ENCODE measurements at regions not wholly inside any gene's neighbourhood (a gene's known extent, or its start where the extent isn't known, plus 50 kb on each side); places are given as distances from the start of the nearest gene placed in this dataset.

GRCh38 chr5:9977070-9977469, 272.6 kb downstream of the ATPSCKMT start:
- Mint-ChIP-seq H3K4me3 (no peak overlapping the region), H3K4me1 (peaks cover 5% of the 10 kb centered on the region), H3K27ac (no peak overlapping the region), H3K27me3 (ENCODE audit: low read depth) (no peaks in the 10 kb centered on the region), H3K9me3 (no peaks in the 10 kb centered on the region), H3K36me3 (no peaks in the 10 kb centered on the region)
- TF ChIP-seq, protein P1, sequence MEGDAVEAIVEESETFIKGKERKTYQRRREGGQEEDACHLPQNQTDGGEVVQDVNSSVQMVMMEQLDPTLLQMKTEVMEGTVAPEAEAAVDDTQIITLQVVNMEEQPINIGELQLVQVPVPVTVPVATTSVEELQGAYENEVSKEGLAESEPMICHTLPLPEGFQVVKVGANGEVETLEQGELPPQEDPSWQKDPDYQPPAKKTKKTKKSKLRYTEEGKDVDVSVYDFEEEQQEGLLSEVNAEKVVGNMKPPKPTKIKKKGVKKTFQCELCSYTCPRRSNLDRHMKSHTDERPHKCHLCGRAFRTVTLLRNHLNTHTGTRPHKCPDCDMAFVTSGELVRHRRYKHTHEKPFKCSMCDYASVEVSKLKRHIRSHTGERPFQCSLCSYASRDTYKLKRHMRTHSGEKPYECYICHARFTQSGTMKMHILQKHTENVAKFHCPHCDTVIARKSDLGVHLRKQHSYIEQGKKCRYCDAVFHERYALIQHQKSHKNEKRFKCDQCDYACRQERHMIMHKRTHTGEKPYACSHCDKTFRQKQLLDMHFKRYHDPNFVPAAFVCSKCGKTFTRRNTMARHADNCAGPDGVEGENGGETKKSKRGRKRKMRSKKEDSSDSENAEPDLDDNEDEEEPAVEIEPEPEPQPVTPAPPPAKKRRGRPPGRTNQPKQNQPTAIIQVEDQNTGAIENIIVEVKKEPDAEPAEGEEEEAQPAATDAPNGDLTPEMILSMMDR (IDR thresholded peaks at IDR 0.05; ENCODE audit: unreplicated experiment) = no peak
- DNase-seq (ENCODE audit: low spot score in 2 of 2, unreplicated experiment in 2 of 2) = no peak

DNA sequence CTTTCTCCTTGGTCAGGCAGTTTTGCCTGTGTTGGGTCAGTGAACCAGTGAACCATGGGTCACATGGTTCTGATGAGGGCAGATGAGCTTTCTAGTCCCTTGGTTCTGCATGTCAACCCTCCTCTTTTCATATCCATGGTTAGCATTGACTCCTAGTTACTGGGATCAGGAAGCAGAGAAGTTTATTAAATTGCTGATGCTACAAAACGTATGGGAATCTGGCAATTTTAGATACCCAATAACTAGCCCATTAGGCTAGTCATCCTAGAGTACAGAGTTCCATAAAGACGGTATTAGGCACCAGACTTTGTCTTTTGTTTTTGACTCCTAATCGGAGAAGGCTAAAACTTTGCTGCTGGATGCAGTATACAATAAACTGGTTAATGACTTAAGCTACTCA, 273.1 kb downstream of the ATPSCKMT start:
- no peaks in the 10 kb centered on the region for H3K9me3 Mint-ChIP-seq
- H3K27ac Mint-ChIP-seq = no peak overlapping the region
- no peak overlapping the region for H3K4me3 Mint-ChIP-seq
- H3K4me1 Mint-ChIP-seq = peaks cover 6% of the 10 kb centered on the region
- H3K27me3 Mint-ChIP-seq (ENCODE audit: low read depth) = no peaks in the 10 kb centered on the region
- TF ChIP-seq, protein P1 (IDR thresholded peaks at IDR 0.05; ENCODE audit: unreplicated experiment) = no peak
- no peak for DNase-seq (ENCODE audit: low spot score in 2 of 2, unreplicated experiment in 2 of 2)
- no peaks in the 10 kb centered on the region for H3K36me3 Mint-ChIP-seq

DNA sequence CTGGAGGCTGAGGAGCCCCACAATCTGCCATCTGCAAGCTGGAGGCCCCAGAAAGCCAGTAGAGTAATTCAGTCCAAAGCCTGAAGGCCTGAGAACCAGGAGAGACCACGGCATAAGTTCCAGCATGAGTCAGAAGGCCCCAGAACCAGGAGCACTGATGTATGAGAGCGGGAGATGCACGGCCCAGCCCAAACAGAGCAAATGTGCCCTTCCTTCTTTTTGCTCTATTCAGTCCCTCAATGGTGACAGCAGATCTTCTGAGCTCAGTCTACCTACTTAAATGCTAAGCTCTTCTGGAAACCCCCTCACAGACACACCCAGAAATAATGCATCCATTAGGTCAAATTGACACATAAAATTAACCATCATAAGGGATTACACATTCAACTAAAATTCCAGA, 277.6 kb downstream of the ATPSCKMT start:
- no peak overlapping the region for H3K4me3 Mint-ChIP-seq
- peaks cover 10% of the 10 kb centered on the region for H3K36me3 Mint-ChIP-seq
- no peaks in the 10 kb centered on the region for H3K27me3 Mint-ChIP-seq (ENCODE audit: low read depth)
- TF ChIP-seq, protein P1 (IDR thresholded peaks at IDR 0.05; ENCODE audit: unreplicated experiment) = no peak
- no peak for DNase-seq (ENCODE audit: low spot score in 2 of 2, unreplicated experiment in 2 of 2)
- peaks cover 34% of the 10 kb centered on the region for H3K9me3 Mint-ChIP-seq
- H3K27ac Mint-ChIP-seq = no peak overlapping the region
- H3K4me1 Mint-ChIP-seq = peaks cover 8% of the 10 kb centered on the region

- Mint-ChIP-seq H3K4me3 (no peak overlapping the region), H3K27me3 (ENCODE audit: low read depth) (no peaks in the 10 kb centered on the region), H3K36me3 (peaks cover 10% of the 10 kb centered on the region), H3K4me1 (peaks cover 6% of the 10 kb centered on the region), H3K9me3 (peaks cover 34% of the 10 kb centered on the region), H3K27ac (no peak overlapping the region)
- DNase-seq (ENCODE audit: low spot score in 2 of 2, unreplicated experiment in 2 of 2) = no peak
- TF ChIP-seq, protein P1 (IDR thresholded peaks at IDR 0.05; ENCODE audit: unreplicated experiment) = no peak
Observed at GRCh38 chr5:9971301-9971700, 278.4 kb downstream of the ATPSCKMT start.

- no peak for DNase-seq (ENCODE audit: low spot score in 2 of 2, unreplicated experiment in 2 of 2)
- Mint-ChIP-seq H3K4me3 (no peak overlapping the region), H3K4me1 (peaks cover 5% of the 10 kb centered on the region), H3K36me3 (no peaks in the 10 kb centered on the region), H3K27me3 (ENCODE audit: low read depth) (peaks cover 3% of the 10 kb centered on the region), H3K27ac (no peak overlapping the region), H3K9me3 (no peaks in the 10 kb centered on the region)
- TF ChIP-seq, protein P1 (IDR thresholded peaks at IDR 0.05; ENCODE audit: unreplicated experiment) = no peak
Observed at GRCh38 chr5:9958914-9959313, 290.8 kb downstream of the ATPSCKMT start.

DNA sequence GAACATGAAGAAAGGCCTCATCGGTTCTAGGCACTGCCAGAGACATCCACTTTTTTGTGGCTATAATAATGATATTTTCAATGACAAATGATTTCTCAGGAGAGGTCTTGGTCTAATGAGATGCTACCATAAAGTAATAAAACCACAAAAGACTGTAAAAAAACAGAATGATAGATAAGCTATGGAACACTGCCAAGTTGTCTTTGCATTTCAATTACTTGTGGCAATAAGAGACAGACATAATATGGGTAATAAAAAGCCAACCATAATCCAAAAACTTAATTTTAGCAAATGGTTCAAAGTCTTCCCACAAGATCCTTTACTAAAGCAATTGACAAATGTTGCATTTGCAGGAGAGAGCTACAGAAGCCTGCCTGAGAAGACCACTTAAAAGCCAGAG, 292.5 kb downstream of the ATPSCKMT start:
- H3K27ac Mint-ChIP-seq = no peak overlapping the region
- H3K36me3 Mint-ChIP-seq = no peaks in the 10 kb centered on the region
- peaks cover 3% of the 10 kb centered on the region for H3K27me3 Mint-ChIP-seq (ENCODE audit: low read depth)
- TF ChIP-seq, protein P1 (IDR thresholded peaks at IDR 0.05; ENCODE audit: unreplicated experiment) = no peak
- H3K4me1 Mint-ChIP-seq = peaks cover 7% of the 10 kb centered on the region
- DNase-seq (ENCODE audit: low spot score in 2 of 2, unreplicated experiment in 2 of 2) = no peak
- no peak overlapping the region for H3K4me3 Mint-ChIP-seq
- no peaks in the 10 kb centered on the region for H3K9me3 Mint-ChIP-seq

Measured in mesothelial cell of epicardium (in vitro differentiated cells).